Uterus (tissue), 2 donors: ENCODE measurements at regions not wholly inside any gene's neighbourhood (a gene's known extent, or its start where the extent isn't known, plus 50 kb on each side); places are given as distances from the start of the nearest gene placed in this dataset.

ENCODE experiments used
- CTCF ChIP-seq, 4 experiments: fragments of 200-600 bp in 2 of 4; fragments of 450-650 bp in 2 of 4; sonication (generic) in 2 of 4; IDR thresholded peaks; one replicate each; pipeline ENCODE4 v1.5.1; 2016 to 2019; ENCODE audit warnings: antibody characterized with exemption in 4 of 4, mild to moderate bottlenecking in 2 of 4, moderate library complexity in 1 of 4
- POLR2A ChIP-seq, 2 donors: fragments of 450-650 bp; IDR thresholded peaks; one replicate each; pipeline ENCODE4 v1.6.1; 2016; ENCODE audit warnings: antibody characterized with exemption in 2 of 2, mild to moderate bottlenecking in 1 of 2, moderate library complexity in 1 of 2

GRCh38 chr3:177438596-177439220, 241.4 kb upstream of the TBL1XR1 start:
- no peak for TF ChIP-seq CTCF (IDR thresholded peaks at IDR 0.05)
- no peak for TF ChIP-seq POLR2A (IDR thresholded peaks at IDR 0.05)
